ENCODE measurements at regions not wholly inside any gene's neighbourhood (a gene's known extent, or its start where the extent isn't known, plus 50 kb on each side); places are given as distances from the start of the nearest gene placed in this dataset.

- Histone ChIP-seq H3K9me3 (ENCODE audit: control insufficient read depth in 4 of 4, insufficient read depth in 3 of 4, low read length in 3 of 4) (no peaks in the 10 kb centered on the region), H3K36me3 (ENCODE audit: control insufficient read depth in 4 of 4, insufficient read depth in 4 of 4, low read length in 4 of 4) (no peaks in the 10 kb centered on the region), H3K4me1 (ENCODE audit: control insufficient read depth in 5 of 5, insufficient read depth in 5 of 5, low read length in 5 of 5) (peaks cover 0 to 26% (median 8%) of the 10 kb centered on the region in 5 donors), H3K4me3 (no peak overlapping the region), H3K9ac (ENCODE audit: insufficient read depth in 1 of 2, low read length in 2 of 2) (no peak overlapping the region), H3K27me3 (ENCODE audit: control insufficient read depth in 3 of 3, insufficient read depth in 3 of 3, low read length in 2 of 3) (no peaks in the 10 kb centered on the region), H3K27ac (ENCODE audit: low read depth in 1 of 2, low read length in 1 of 2) (no peak overlapping the region)
- WGBS, 2 donors: 52 to 79% methylated on average over 3 of the region's 3 CpGs
- TF ChIP-seq CTCF (IDR thresholded peaks at IDR 0.05; ENCODE audit: control extremely low read depth, extremely low read depth): no peak
- ATAC-seq (ENCODE audit: insufficient read depth, low FRiP score) (no peak), DNase-seq (peak; percentile 37 to 56 (median 47))
These were observed 241.0 kb downstream of the NSUN3 start for GRCh38 chr3:94303897-94304296.

- Histone ChIP-seq H3K36me3 (ENCODE audit: control insufficient read depth in 4 of 4, insufficient read depth in 4 of 4, low read length in 4 of 4) (no peaks in the 10 kb centered on the region), H3K9me3 (ENCODE audit: control insufficient read depth in 4 of 4, insufficient read depth in 3 of 4, low read length in 3 of 4) (no peaks in the 10 kb centered on the region), H3K4me3 (no peak overlapping the region), H3K27ac (ENCODE audit: low read depth in 1 of 2, low read length in 1 of 2) (no peak overlapping the region), H3K4me1 (ENCODE audit: control insufficient read depth in 5 of 5, insufficient read depth in 5 of 5, low read length in 5 of 5) (peaks cover 0 to 26% (median 8%) of the 10 kb centered on the region in 5 donors), H3K9ac (ENCODE audit: insufficient read depth in 1 of 2, low read length in 2 of 2) (no peak overlapping the region), H3K27me3 (ENCODE audit: control insufficient read depth in 3 of 3, insufficient read depth in 3 of 3, low read length in 2 of 3) (peaks cover 0 to 2% (median 0%) of the 10 kb centered on the region in 3 donors)
- no peak for TF ChIP-seq CTCF (IDR thresholded peaks at IDR 0.05; ENCODE audit: control extremely low read depth, extremely low read depth)
- peak in 2 of 3 donors; percentile 28 to 46 for DNase-seq
- no peak for ATAC-seq (ENCODE audit: insufficient read depth, low FRiP score)
- WGBS, 2 donors: 75 to 80% methylated on average over 5 of the region's 5 CpGs
These were observed 242.1 kb downstream of the NSUN3 start for GRCh38 chr3:94304954-94305353.

- Histone ChIP-seq H3K9me3 (ENCODE audit: control insufficient read depth in 4 of 4, insufficient read depth in 3 of 4, low read length in 3 of 4) (no peaks in the 10 kb centered on the region), H3K36me3 (ENCODE audit: control insufficient read depth in 4 of 4, insufficient read depth in 4 of 4, low read length in 4 of 4) (no peaks in the 10 kb centered on the region), H3K27me3 (ENCODE audit: control insufficient read depth in 3 of 3, insufficient read depth in 3 of 3, low read length in 2 of 3) (peaks cover 0 to 2% (median 0%) of the 10 kb centered on the region in 3 donors), H3K4me3 (no peak overlapping the region), H3K4me1 (ENCODE audit: control insufficient read depth in 5 of 5, insufficient read depth in 5 of 5, low read length in 5 of 5) (peaks cover 0 to 26% (median 8%) of the 10 kb centered on the region in 5 donors), H3K27ac (ENCODE audit: low read depth in 1 of 2, low read length in 1 of 2) (no peak overlapping the region), H3K9ac (ENCODE audit: insufficient read depth in 1 of 2, low read length in 2 of 2) (peak overlapping the region in 1 of 2 donors; percentile 55)
- ATAC-seq (ENCODE audit: insufficient read depth, low FRiP score): no peak
- no peak for TF ChIP-seq CTCF (IDR thresholded peaks at IDR 0.05; ENCODE audit: control extremely low read depth, extremely low read depth)
- peak; percentile 13 to 32 (median 23) for DNase-seq
- WGBS, 2 donors: 54 to 60% methylated on average over 16 of the region's 16 CpGs
These were observed 243.2 kb downstream of the NSUN3 start for GRCh38 chr3:94305835-94306611.
